Keratinocyte (primary cell): ENCODE measurements at regions not wholly inside any gene's neighbourhood (a gene's known extent, or its start where the extent isn't known, plus 50 kb on each side); places are given as distances from the start of the nearest gene placed in this dataset.

Experiments used
- DNase-seq: peaks from one replicate; pipeline ENCODE4 v3.0.0-alpha.2; 2011; ENCODE audit warnings: low read depth, missing footprints, low spot score
- FAIRE-seq: peaks from 2 replicates; lab custom pipeline; 2011; peaks lifted over from hg19 to GRCh38; lab: Jason Lieb, UNC
- H2AFZ ChIP-seq: 2 replicates; pipeline ENCODE4 v1.6.0; 2012; ENCODE audit warnings: low read length, control low read depth, inconsistent platforms; ENCODE audit not compliant: control insufficient read depth
- H3K27ac ChIP-seq: 2 replicates; pipeline ENCODE4 v1.5.1; 2011; ENCODE audit warnings: low read length; ENCODE audit not compliant: control insufficient read depth, insufficient read depth
- H3K27me3 ChIP-seq: 3 replicates; pipeline ENCODE4 v1.6.0; 2011; ENCODE audit warnings: low read length; ENCODE audit not compliant: control insufficient read depth, insufficient read depth; ENCODE audit errors: extremely low read depth
- H3K36me3 ChIP-seq, 2 experiments: 2 replicates in 1 of 2; 3 replicates in 1 of 2; pipeline ENCODE4 v1.5.1; 2011; ENCODE audit warnings: low read length in 2 of 2, mild to moderate bottlenecking in 1 of 2; ENCODE audit not compliant: control insufficient read depth in 2 of 2, insufficient read depth in 2 of 2; ENCODE audit errors: extremely low read depth in 1 of 2
- H3K4me1 ChIP-seq: 3 replicates; pipeline ENCODE4 v1.5.1; 2011; ENCODE audit warnings: low read length; ENCODE audit not compliant: control insufficient read depth, insufficient read depth; ENCODE audit errors: extremely low read depth
- H3K4me2 ChIP-seq: 3 replicates; pipeline ENCODE4 v1.6.0; 2011; ENCODE audit warnings: low read depth, low read length; ENCODE audit not compliant: control insufficient read depth, insufficient read depth; ENCODE audit errors: extremely low read depth
- H3K4me3 ChIP-seq, 3 experiments: fragments of 200-600 bp in 1 of 3; sonication (generic) in 1 of 3; 2 replicates in 2 of 3; 3 replicates in 1 of 3; pipeline ENCODE4 v1.5.1; 2011 to 2016; ENCODE audit warnings: low read length in 3 of 3, mild to moderate bottlenecking in 3 of 3, control low read depth in 2 of 3, inconsistent platforms in 1 of 3, low read depth in 1 of 3, mixed read lengths in 1 of 3, mixed run types in 1 of 3, moderate library complexity in 1 of 3; ENCODE audit not compliant: control insufficient read depth in 2 of 3, insufficient read depth in 2 of 3; ENCODE audit errors: extremely low read depth in 1 of 3
- H3K79me2 ChIP-seq: 2 replicates; pipeline ENCODE4 v1.6.0; 2012; ENCODE audit warnings: low read length; ENCODE audit not compliant: control insufficient read depth, insufficient read depth
- H3K9ac ChIP-seq: 3 replicates; pipeline ENCODE4 v1.6.0; 2011; ENCODE audit warnings: low read length; ENCODE audit not compliant: control insufficient read depth, insufficient read depth; ENCODE audit errors: extremely low read depth
- H3K9me1 ChIP-seq: 3 replicates; pipeline ENCODE4 v1.6.0; 2011; ENCODE audit warnings: low read length; ENCODE audit not compliant: control insufficient read depth, insufficient read depth; ENCODE audit errors: extremely low read depth
- H3K9me3 ChIP-seq: 2 replicates; pipeline ENCODE4 v1.5.1; 2012; ENCODE audit warnings: low read depth, low read length; ENCODE audit not compliant: control insufficient read depth
- H4K20me1 ChIP-seq: 3 replicates; pipeline ENCODE4 v1.6.0; 2011; ENCODE audit warnings: low read length; ENCODE audit not compliant: control insufficient read depth, insufficient read depth; ENCODE audit errors: extremely low read depth
- EZH2 ChIP-seq: IDR thresholded peaks from one replicate; pipeline ENCODE4 v1.6.1; 2012; ENCODE audit warnings: inconsistent platforms, mild to moderate bottlenecking, low read length, moderate library complexity
- dilution Hi-C: fragments of 300-500 bp; cut with MboI; formaldehyde crosslinking; loops from one replicate; pipeline ENCODE4 v1.7.0; 2020; ENCODE audit warnings: low sequenced_read_pairs; ENCODE audit not compliant: extremely low pct_ligation_motif_present
- TF ChIP-seq, protein P1 (sequence below), 3 experiments: IDR thresholded peaks in 1 of 3; conservative IDR thresholded peaks in 1 of 3; optimal IDR thresholded peaks in 1 of 3; 2 replicates in 2 of 3; 3 replicates in 1 of 3; pipeline versions ENCODE3 to v1.5.1; 2011; ENCODE audit warnings: low read length in 3 of 3, mild to moderate bottlenecking in 3 of 3, moderate library complexity in 2 of 3, control low read depth in 1 of 3, inconsistent platforms in 1 of 3; ENCODE audit not compliant: insufficient read depth in 2 of 3; ENCODE audit errors: extremely low read depth in 1 of 3

DNA sequence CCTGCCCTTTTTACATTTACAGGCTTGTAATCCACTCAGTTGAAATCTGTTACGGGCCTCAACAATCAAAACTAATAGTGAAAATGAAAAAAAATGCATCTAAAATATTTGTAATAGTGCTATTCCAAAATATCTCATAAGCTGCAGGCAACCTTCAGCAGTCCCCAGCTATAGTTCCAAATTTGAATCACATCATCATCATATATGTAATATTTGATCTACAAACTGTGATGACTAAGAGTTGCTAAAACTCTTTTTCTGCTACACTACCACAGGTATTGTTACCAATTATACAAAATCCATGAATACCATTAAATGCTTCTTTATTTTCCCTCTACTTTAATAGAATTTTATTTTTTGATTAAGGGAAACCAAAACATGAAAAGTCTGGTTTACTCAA is 121.4 kb upstream of the RFC3 start:
- H3K9ac ChIP-seq: no peak overlapping the region
- H3K79me2 ChIP-seq: no peaks in the 10 kb centered on the region
- H3K27ac ChIP-seq: no peak overlapping the region
- no peak overlapping the region for H2AFZ ChIP-seq
- dilution Hi-C loops: no loop called here
- H4K20me1 ChIP-seq: no peaks in the 10 kb centered on the region
- H3K36me3 ChIP-seq: no peaks in the 10 kb centered on the region
- no peaks in the 10 kb centered on the region for H3K9me1 ChIP-seq
- TF ChIP-seq, protein P1, sequence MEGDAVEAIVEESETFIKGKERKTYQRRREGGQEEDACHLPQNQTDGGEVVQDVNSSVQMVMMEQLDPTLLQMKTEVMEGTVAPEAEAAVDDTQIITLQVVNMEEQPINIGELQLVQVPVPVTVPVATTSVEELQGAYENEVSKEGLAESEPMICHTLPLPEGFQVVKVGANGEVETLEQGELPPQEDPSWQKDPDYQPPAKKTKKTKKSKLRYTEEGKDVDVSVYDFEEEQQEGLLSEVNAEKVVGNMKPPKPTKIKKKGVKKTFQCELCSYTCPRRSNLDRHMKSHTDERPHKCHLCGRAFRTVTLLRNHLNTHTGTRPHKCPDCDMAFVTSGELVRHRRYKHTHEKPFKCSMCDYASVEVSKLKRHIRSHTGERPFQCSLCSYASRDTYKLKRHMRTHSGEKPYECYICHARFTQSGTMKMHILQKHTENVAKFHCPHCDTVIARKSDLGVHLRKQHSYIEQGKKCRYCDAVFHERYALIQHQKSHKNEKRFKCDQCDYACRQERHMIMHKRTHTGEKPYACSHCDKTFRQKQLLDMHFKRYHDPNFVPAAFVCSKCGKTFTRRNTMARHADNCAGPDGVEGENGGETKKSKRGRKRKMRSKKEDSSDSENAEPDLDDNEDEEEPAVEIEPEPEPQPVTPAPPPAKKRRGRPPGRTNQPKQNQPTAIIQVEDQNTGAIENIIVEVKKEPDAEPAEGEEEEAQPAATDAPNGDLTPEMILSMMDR (optimal IDR thresholded peaks at IDR 0.05 in 1 of 3, IDR thresholded peaks at IDR 0.05 in 1 of 3, conservative IDR thresholded peaks at IDR 0.05 in 1 of 3; ENCODE audit: extremely low read depth in 1 of 3, insufficient read depth in 2 of 3, low read length in 3 of 3): no peak
- no peak for TF ChIP-seq EZH2
- FAIRE-seq (no peak), DNase-seq (no peak)
- no peaks in the 10 kb centered on the region for H3K9me3 ChIP-seq
- no peak overlapping the region for H3K4me3 ChIP-seq
- no peaks in the 10 kb centered on the region for H3K27me3 ChIP-seq
- peaks cover 7% of the 10 kb centered on the region for H3K4me1 ChIP-seq
- H3K4me2 ChIP-seq: no peak overlapping the region

DNA sequence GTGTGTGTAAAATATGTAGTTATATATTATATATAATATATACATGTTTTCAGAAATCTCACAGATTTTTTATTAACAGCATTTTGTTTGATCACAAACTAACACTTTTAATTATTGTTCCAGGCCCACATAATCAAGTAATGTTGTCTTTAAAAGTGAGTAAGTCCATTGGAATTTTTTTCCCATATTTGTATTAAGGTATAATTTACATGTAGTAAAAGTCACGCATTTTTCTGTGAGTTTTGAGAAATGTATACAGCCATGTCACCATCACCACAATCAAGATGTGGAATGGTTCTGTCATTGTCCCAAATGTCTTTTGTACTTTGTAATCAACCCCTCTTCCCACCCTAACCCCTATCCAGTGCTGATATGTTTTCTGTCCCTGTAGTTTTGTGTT is 120.0 kb upstream of the RFC3 start:
- dilution Hi-C loops: no loop called here
- no peak overlapping the region for H3K4me2 ChIP-seq
- H3K4me1 ChIP-seq: peaks cover 7% of the 10 kb centered on the region
- H3K36me3 ChIP-seq: no peaks in the 10 kb centered on the region
- H3K4me3 ChIP-seq: no peak overlapping the region
- H4K20me1 ChIP-seq: no peaks in the 10 kb centered on the region
- H3K79me2 ChIP-seq: no peaks in the 10 kb centered on the region
- H3K9me3 ChIP-seq: no peaks in the 10 kb centered on the region
- H3K27ac ChIP-seq: no peak overlapping the region
- FAIRE-seq: no peak
- no peaks in the 10 kb centered on the region for H3K27me3 ChIP-seq
- no peak overlapping the region for H3K9ac ChIP-seq
- no peak overlapping the region for H2AFZ ChIP-seq
- TF ChIP-seq, protein P1 (optimal IDR thresholded peaks at IDR 0.05 in 1 of 3, IDR thresholded peaks at IDR 0.05 in 1 of 3, conservative IDR thresholded peaks at IDR 0.05 in 1 of 3; ENCODE audit: extremely low read depth in 1 of 3, insufficient read depth in 2 of 3, low read length in 3 of 3): no peak
- no peak for TF ChIP-seq EZH2
- DNase-seq: no peak
- no peaks in the 10 kb centered on the region for H3K9me1 ChIP-seq
